Inferior parietal cortex (tissue), 1 donor: ENCODE measurements at regions not wholly inside any gene's neighbourhood (a gene's known extent, or its start where the extent isn't known, plus 50 kb on each side); places are given as distances from the start of the nearest gene placed in this dataset.

Experiments
- DNase-seq: peaks from one replicate; pipeline ENCODE4 v3.0.0-alpha.2; 2016; ENCODE audit errors: extremely low spot score

DNA sequence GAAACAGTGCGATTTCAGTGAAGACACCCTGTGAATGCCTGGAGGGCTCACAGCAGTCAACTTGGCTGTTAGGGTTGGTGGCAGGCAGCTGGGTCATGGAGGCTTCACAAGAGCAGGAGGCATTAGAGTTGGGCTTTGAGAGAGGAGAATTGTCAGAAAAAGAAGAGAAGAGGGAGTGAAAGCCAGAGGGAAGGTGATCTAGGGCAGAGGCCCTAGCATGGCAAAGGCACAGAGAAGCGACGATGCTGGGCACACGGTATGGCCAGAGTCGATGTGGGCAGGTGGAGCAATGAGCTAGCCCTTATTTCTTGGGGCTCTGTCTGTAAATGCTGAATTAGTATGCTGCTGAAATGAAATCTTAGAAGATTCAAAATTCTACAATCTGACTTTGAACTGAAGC lies 52.6 kb upstream of the OLFM4 start:
- no peak for DNase-seq

DNA sequence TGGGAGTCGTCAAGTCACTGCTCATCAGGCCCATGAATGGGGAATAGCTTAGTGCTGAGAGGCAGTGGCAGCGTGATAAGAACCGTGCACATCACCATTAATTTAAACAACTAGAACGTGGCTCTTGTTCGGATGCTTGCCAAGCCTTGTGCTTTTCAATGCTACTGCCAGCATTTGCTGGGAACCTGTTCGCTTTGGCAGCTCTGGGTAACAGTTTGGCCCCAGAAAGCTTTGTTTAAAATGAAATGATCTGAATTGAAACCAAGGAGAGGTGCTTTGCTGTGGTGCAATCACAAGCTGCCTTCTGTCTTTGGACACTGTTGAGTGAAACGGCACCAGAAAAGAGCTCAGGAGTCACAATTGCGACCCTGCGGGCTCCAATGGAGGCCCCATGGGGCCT lies 53.5 kb upstream of the OLFM4 start:
- no peak for DNase-seq

DNA sequence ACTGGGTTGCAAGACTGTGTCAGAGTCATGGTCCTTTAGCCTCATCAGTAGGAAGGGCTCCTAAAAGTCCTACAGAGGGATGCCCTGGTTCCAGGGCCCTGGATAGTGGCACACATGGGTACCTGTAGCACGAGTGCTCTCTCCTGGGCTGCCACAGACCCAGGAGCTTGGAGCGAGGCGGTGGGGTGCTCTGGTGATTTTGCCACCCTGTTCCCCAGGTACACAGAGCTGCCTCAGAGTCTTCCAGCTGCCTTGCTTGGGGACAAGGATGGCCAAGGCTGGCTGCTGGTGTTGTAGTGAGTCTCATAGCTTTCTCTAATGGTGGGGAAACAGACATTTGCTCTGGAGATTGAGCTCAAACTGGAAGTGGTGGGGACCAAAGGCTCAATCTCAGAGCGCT lies 53.9 kb upstream of the OLFM4 start:
- DNase-seq, result no peak

DNA sequence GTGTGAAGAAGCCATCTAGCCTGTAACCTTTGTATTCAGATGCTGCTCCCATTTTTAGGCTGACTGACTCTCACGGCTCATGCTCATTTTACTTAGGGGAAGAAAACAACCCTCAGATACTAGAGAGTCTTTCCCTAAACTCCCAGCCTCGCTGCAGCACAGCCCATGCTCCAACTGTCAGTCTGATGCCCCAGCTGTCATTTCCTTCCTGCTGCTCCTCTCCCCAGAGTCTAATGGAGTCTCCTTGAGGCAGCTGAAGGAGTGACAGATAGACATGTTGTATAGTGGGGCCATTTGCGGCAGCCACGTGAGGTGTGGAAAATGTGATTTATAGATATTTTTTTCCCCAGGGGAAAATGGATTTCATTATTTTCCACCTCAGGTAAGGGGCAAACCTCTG lies 59.2 kb upstream of the OLFM4 start:
- DNase-seq, result no peak

DNA sequence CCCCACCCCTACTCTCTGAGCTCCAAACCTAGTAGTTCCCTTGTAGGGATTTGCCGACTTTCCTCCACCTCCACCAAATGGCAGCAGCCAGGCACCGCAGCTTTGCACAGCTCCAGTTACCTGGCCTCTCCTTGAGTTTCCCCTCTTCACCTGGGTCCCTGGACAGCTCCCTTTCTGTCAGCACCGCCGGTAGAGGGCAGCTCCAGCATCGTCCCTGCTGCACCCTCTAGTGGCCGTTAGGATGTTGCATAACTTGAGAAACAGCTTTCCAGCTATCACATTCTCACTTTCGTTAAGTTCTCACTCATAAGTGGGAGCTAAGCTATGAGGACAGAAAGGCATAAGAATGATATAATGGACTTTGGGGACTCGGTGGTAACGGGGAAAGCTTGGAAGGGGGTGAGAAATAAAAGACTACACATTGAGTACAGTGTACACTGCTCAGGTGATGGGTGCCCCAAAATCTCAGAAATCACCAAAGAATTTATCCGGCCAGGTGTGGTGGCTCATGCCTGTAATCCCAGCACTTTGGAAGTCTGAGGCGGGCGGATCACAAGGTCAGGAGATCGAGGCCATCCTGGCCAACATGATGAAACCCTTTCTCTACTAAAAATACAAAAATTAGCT lies 60.4 kb upstream of the OLFM4 start:
- DNase-seq, result peak; percentile 85

DNA sequence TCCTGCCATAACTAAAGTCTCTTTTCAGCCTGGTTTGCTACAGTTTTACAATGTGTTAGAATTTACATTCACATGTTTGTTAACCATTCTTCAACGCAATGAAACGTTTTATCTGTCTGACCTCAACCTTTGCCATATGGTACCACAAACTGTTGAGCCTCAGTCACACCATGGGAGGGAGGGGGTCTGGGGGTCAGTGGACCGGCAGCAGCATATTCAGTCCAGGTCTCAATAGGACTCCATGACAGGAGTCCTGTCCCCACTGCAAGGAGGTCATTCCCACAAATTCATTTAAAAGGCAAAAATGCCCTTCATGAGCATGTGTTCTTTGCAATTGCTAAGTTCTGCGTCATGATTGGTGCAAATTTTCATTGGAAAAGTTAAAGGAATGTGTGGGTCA lies 66.6 kb upstream of the OLFM4 start:
- no peak for DNase-seq

DNA sequence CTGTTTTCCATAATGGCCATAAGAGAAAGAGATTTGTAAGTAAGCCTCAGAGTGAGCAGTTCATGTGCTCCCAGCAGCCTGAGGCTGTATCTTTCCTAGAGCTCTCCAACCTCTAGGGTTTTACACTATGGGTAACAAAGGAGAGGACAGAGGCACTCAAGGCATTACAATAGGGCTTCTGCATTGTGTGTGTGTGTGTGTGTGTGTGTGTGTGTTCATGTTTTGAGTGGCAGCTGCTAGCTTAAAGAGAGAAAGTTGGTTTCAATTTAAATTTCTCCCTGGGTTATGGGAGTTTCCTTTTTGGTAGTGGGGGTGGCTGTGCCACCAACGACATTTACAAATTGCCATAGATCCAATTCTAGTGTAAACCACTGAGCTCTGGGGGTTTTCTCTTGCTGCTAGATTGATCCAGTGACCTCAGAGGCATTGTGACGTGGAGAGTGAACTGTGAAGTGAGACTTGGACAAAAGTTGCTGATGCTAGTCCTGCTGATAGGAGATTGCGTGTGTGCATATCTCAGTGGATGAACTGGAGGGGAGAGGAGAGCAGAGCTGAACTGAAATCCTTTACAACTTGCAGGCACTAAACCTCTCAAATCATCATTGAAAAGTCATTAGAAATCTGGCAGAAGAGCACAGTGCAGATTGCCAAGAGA lies 67.2 kb upstream of the OLFM4 start:
- no peak for DNase-seq

DNA sequence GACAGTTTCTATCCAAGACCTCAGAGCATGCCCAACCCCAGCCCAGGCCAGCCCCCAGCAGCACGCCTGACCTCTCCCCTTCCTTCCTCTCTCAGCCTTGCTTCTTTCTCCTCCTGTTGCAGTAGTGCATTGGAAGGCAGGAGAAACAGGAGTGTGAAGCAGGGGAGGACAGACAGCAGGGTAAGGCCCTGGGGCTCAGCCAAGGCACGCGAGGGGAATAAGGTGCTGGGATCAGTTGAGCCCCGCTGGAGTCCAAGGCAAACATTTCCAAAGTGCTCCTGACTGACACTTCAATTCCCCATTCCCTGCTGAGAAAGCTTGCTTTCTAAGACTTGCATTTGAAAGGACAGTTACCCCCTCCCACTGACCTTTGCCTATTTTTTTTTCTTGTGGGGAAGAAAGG lies 73.1 kb upstream of the OLFM4 start:
- no peak for DNase-seq

DNA sequence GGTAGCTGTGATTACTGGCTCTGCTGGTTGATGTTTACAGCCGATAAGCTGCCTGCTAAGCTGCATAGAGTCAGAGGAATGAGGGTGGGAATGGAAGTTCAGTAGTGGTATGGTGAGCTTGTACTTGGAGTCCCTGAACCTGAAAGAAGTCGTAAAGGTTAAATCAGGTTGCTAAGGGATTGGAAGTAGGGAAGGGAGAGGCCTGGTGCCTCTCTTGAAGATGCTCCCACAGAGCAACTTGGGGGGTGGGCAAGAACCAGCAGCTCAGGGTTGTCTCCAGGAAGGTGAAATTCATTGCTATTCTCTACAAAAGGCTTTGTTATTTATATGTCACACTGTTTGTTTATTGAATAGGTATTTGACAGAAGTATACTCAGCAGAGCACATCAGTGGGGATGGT lies 73.8 kb upstream of the OLFM4 start:
- no peak for DNase-seq

DNA sequence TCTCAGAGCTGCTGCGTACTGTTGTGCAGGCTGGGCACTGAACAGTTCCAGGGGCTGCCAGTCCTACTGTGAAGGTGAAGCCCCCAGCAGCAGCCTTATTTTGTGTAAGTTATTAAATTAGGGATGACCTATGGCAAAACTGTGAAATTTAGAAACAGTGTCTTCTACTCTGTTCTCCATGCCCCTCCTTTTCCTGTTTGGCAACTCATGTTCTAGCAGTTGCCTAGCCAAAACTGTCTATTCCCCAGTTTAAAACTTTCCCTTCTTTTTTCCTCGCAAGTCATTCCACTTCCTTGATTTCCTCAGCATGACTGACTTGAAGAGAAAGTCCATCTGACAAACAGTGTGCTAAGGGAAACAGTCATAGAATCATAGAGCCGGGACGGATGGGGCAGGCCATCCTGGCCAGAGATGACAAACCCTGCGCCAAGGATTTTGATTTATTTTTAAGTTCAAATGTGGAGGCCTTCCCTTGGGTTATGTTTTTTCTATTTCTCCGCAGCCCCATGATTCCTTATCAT lies 78.1 kb upstream of the OLFM4 start:
- no peak for DNase-seq

DNA sequence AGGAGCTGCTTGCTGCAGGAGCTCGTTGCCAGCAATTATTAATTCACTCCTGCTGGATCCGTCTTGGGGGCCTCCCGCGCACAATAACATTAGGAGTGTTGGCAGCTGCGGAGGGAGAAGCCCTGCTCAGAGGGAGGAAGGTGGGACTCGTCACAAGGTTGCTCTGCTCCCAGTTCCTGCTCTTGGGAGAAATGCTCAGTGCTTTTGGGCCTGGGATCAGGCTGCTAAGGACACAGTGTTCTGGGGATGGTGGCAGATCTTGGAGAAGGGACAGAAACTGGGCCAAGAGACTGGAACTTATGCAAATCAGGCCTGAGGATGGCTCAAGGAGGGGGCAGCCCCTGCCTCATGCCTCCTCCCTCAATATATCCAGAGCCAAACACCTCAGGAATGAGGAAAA lies 78.9 kb upstream of the OLFM4 start:
- peak; percentile 55 for DNase-seq

DNA sequence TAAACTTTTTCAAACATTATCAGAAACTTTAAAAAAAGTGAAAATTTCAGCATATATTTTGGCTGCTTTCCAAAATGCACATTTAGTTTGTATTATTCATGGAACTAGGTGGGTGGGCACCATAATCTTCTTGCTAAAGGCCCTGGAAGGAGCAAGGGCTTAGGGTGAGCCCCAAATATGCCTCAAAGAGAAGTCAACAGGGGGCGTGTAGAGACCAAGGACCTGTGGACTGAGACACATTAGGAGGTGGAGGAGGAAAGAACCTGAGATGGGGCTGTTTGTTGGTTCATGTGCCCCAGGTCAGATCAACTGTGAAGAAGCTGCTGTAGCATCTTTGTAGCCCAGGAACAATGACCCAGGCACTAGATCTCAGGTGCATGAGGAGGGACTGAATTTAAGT lies 79.6 kb upstream of the OLFM4 start:
- no peak for DNase-seq

DNA sequence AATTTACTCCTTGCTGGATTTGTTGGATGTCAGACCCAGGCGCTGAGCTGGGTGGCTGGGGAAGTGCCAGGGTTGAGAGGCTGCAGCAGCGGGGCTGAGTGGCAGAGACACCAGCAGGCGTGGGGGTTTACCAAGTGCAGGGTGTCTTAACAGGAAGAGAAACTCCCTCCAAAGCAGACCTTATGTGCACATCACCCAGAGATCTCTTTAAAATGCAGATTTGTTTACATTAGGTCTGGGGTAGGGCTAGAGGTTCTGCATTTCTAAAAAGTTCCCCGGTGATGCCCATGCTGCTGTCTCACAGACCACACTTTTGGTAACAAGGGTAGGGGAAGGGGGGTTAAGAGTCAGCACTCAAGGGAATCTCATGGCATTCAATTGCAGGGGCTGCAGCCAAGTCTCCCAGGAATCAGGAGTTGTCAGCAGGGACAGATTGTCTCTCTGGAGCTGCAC lies 80.7 kb upstream of the OLFM4 start:
- DNase-seq, result no peak

DNA sequence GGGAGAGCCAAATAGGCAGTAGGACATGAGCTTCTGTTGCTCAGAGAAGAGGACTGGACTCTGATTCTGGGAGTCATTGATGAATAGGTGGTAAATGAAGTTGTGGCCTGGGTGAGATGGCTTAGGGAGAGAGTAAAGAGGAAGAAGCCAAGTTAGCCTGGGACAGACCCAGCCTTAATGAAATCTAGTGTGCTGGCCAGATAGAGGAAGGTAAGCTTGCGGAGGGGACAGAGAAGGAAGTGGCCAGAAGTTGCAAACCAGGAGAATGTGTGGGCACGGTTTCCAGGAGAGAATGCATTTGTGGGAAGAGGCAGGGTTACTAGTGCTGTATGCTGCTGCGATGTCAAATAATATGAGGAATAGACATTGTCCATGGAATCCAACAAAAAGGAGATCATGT lies 83.3 kb upstream of the OLFM4 start:
- DNase-seq, result no peak

DNA sequence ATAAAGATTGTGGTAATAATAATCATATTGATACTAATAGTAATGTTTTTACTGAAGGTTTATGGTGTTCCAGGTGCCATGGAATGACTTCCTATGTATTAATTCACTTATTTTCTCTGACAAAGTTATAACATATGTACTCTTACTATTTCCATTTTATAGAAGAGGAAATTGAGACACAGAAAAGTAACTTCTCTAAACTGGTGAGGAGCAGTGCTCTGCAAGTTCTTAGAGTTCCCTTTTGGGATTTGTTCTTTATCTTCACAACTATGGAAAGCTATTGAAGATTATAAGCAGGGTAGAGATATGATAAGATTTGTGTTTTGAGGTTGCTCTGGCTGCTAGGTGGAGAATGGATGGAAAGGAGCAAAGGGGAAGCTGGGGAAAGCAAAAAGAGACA lies 83.9 kb upstream of the OLFM4 start:
- no peak for DNase-seq

DNA sequence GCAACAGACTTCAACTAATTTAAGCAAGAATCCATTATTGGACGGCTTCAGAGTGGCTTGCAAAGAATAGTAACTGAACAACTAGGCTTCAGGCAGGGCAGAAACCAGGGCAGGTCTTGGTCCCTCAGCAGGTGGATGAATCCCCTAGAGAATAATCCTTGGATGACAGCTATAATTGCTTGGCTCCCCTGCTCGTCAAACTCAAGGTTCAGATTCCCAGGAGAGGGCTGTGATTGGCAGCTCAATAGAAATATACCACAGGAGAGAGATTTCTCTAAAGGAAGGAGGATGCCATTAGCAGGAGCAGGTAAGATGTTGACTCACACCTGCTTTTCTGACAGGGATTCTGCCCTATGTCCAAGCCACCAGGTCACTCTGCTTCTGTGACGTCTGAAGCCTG lies 89.6 kb upstream of the PCDH8 start:
- no peak for DNase-seq

DNA sequence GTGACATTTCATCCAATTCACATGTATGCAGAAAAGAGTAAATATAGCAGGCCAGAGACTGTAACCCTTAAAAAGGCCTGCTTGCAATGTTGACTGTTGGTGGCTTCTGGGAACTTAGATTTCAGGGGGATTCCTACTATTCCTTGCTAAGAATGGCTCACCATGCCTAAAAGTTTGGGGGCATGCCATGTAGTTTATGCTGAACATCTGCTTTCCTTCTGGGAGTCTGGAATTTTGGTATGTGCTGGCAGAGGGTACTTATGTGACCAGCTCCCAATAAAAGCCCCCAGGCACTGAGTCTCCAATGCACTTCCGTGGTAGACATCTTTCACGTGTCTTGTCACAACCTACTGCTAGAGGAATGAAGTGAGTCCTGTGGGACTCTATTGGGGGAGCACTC lies 88.4 kb upstream of the PCDH8 start:
- DNase-seq, result no peak

DNA sequence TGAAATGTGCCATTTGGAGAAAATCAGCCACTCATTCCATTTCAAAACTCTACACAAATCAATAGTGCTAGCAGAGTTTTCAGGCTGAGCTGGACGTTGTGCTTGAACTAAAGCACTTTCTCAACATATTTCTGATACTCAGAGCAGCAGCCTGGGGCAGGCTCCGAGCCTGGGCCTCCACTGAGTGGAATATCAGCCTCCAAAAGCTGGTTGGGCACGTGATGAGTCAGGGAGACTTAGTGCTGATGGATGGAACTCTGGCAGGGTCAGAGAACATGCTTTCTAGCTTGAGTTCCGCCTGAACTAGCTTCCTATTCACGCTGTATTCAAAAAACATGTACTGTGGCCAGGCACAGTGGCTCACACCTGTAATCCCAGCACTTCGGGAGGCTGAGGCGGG lies 85.8 kb upstream of the PCDH8 start:
- DNase-seq, result no peak

DNA sequence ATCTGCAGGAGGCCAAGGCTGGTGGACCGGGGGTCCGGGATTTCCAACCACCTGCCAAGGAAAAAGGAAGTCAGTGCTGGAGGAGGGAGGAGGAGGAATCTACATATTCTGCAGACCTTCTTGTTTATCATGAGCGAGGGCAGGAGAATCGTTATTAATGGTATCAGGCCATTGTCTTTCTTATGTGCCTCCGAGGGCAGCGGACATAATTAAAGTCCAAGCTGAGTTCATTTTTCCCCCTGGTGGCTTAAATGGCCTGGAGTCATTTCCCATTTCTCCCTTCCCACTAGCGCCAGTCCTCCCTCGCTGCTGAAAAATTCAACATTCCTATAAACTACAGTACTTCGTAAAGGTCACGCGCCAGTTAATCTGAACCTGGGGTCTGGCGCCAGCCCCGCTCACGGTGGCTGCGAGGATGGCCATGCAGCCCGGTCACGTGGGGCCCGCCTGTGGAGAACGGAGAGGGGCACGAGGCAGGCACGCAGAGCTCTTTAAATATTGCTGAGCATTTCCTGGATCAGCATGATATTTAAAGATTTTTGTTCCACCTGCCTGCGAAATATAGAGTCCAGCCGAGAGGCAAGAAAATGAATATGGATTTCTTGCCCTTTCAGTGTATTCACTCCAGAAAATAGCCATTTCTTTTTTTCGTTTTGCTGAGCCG lies 85.2 kb upstream of the PCDH8 start:
- DNase-seq, result no peak

DNA sequence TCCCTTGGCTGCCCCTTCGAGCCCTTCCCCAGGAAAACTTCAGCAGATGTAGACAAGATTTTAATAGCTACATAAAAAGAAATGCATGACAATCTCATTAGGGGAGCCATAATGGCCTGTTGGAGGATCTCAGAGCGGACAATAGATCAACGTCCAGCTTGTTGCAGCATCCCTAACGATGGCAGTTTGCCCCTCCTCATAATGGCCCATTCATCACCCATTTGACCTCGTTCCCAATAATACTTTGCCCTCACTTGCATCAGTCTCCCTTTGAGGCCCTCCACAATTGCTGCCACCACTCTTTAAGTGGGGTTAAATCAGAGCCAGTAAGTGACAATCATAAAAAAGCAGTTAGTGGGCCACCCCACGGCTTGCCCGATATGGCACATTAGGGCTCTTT lies 84.7 kb upstream of the PCDH8 start:
- no peak for DNase-seq

DNA sequence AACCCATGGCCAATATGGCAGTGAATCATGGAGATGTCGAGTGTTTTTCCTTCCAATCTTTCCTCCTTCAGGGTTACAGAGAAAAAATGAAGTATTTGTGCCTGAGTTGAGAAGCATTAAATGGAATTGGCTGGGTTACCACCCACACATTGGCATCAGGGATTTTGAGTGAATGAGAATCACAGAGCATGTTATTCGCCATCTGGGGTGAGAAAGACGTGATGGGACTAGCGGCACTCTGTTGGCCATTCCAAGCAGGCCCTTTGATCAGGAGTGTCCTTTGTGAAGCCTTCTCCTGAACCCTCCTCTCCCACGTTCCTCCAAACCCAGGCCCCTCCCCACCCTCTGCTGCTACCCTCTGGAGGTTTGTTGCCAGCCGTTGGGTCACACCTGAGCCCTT lies 84.2 kb upstream of the PCDH8 start:
- peak; percentile 34 for DNase-seq

DNA sequence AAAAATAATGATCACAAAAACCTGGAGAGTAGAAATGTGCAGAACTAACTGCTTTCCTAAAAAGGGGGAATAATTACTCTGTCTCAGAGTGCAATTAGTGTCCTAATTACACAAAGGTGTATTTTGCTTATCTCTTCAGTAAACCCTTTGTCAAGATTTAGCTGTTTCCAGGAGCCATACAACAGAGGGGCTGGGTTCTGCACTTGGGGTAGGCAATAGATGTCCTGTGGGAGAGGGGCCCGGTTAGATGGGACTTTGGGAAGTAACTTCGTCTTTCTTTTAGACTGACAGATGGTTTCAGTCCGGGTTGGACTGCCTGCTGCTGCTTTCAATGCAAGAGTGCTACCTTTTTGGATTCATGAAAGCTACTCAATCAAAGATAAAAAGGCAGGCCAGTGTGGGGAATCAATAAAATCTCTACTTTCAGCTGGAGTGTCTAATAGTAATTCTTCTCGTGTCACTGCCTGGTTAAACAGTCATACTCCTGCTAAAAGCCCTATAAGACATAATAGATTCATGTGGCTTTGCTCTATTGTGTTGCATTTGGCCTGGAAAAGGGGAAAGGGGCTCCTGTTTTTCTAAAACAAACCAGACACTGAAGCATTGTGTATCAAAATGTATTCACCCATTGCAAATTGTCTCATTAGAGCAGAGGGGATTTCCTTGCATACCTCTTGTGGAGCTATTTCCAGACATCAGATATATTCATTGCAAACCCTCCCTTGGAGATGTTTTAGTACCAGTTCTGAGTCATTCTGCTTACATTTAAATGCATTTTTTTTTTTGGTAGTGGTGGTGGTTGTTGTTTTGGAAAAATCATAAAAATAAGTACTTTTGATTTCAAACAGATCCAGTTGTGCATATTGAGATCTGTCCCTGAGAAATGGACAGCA lies 83.3 kb upstream of the PCDH8 start:
- peak; percentile 22 for DNase-seq
